Astrocyte of the cerebellum (primary cell): ENCODE measurements at regions not wholly inside any gene's neighbourhood (a gene's known extent, or its start where the extent isn't known, plus 50 kb on each side); places are given as distances from the start of the nearest gene placed in this dataset.
"Not testable (repeated sequence)": the region's sequence is repeated elsewhere in the genome, so short reads cannot be mapped to it uniquely, and the experiment has no call there.

Experiments used
- DNase-seq: peaks from one replicate; pipeline ENCODE4 v3.0.0-alpha.2; 2011; ENCODE audit warnings: low read depth
- H3K4me3 ChIP-seq: 2 replicates; pipeline ENCODE4 v1.5.1; 2011; ENCODE audit warnings: mild to moderate bottlenecking, low read depth, low read length, moderate library complexity
- CTCF ChIP-seq: IDR thresholded peaks from 2 replicates; pipeline ENCODE4 v1.5.1; 2012; ENCODE audit warnings: low read length, low read depth, moderate library complexity, mild to moderate bottlenecking; ENCODE audit errors: missing control alignments
- in situ Hi-C: cut with HindIII; loops from 2 replicates; pipeline ENCODE4 v1.10.0; 2017; ENCODE audit warnings: low sequenced_read_pairs

DNA sequence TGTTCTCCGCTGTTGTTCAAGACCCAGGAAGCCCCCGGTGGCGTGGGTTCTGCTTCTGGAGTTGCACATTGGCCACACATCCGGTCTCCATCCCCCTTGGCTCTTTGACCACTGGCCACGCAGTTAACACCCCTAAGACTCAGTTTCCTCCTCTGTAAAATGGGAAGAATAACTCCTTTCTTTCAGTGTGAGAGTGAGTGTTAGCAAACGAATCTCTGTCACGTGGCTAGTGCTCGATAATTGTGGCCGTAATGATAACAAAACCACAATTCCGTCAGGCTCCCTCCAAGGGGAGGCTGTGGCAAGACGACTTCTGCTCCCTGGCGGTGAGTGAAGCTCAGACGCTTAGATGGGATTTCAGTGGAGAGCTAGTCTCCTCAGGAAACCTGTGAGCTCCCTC, 315.2 kb upstream of the B3GAT1 start:
- in situ Hi-C loops, result no loop called here
- no peak overlapping the region for H3K4me3 ChIP-seq
- no peak for DNase-seq
- no peak for TF ChIP-seq CTCF

DNA sequence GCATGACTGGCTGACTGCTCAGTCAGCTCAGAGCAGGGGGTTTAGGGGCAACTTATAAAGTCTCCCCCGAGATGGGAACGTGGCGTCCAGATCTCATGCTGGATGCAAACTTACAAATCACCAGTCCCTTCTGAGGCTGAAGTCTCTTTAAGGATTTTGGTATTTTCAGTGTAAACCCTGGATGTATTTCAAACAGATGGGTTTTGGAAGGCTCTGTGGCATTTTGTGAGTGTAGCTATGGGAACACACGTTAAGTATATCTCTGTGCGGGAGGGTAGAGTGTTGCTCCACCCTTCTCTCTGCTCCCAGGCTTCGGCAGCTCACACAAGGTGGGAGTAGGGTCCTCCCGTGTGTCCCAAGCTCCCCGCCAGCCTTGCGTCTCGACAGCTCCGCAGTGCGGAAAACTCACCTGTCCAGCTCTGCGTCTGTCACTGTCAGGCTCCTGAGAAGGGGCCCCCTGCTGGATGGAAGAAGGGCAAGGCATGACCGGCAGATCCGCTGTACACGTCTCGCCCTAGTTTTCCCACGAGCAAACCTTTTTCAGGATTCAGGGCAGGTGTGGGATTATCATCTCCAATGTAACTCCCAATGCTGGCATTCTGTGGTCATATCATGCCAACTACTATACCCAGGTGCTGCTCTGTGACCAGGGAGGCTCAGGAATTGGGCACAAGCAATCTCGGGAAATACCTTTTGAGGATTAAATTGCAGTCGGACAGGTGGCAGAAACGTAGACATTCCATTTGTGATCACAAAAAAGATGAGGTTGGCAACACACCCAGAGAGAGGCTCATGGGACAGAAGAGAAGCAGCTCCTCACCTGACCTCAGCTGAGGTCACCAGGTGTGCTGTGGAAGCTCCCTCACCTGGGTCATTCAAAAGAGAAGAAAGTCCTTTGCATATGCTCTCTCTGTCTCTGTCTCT, 313.9 kb upstream of the B3GAT1 start:
- TF ChIP-seq CTCF, result no peak
- in situ Hi-C loops, result no loop called here
- DNase-seq, result no peak
- no peak overlapping the region for H3K4me3 ChIP-seq

- in situ Hi-C loops, result no loop called here
- no peak overlapping the region for H3K4me3 ChIP-seq
- no peak for DNase-seq
- no peak for TF ChIP-seq CTCF
These were observed 313.2 kb upstream of the B3GAT1 start for GRCh38 chr11:134725211-134725610.

DNA sequence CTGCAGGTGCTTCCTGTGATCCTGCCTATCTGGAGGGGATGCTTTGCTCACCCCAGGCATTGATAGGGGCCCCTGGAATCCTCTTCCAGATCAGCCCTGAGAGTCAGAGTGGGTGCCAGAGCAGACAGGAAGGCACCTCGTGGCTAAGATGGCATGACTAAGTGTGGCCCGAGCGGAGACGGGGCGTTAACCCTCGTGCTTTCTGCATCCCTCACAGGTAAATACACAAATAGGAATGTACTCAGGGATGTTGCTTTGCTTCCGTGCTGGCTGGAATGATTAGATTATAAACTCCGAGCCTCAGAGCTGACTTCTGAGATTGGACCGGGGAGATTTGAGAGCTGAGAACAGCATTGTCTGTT, 312.7 kb upstream of the B3GAT1 start:
- no peak overlapping the region for H3K4me3 ChIP-seq
- no peak for DNase-seq
- in situ Hi-C loops, result no loop called here
- no peak for TF ChIP-seq CTCF

DNA sequence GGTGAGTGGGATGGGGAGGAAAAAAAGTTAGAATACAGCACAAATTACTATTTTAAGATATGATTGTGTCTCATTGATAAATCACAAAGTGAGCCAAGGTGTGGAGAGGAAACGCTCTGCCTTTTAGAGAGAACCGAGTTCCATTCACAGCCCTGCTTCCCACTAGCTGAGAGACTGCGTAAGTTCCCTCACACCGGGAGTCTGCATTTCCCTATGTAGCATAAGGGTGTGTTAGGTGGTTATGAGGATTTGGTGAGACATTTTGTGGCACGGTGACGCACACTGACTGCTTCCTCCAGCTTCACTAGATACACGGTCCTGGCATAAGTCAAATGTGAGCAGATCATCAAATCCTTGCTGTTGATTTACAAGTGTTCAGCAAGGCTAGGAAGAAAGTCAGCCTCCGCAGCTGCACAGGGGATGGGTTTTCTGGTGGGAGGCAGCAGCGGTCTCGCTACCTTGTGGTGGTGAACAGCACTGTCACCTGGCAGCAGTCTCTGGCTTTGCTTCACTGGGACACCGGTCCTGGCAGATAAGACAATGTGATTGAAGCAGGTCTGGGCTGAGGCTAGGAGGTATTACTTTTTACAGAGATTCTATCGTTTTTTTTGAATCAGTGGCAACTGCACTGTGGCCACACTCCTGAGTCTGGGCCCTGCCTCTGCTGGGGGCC, 312.2 kb upstream of the B3GAT1 start:
- TF ChIP-seq CTCF, result no peak
- in situ Hi-C loops, result no loop called here
- H3K4me3 ChIP-seq, result no peak overlapping the region
- DNase-seq, result no peak

- DNase-seq, H3K4me3 ChIP-seq, in situ Hi-C loops: not testable (repeated sequence)
These were observed 308.6 kb upstream of the B3GAT1 start for GRCh38 chr11:134720691-134721070.

DNA sequence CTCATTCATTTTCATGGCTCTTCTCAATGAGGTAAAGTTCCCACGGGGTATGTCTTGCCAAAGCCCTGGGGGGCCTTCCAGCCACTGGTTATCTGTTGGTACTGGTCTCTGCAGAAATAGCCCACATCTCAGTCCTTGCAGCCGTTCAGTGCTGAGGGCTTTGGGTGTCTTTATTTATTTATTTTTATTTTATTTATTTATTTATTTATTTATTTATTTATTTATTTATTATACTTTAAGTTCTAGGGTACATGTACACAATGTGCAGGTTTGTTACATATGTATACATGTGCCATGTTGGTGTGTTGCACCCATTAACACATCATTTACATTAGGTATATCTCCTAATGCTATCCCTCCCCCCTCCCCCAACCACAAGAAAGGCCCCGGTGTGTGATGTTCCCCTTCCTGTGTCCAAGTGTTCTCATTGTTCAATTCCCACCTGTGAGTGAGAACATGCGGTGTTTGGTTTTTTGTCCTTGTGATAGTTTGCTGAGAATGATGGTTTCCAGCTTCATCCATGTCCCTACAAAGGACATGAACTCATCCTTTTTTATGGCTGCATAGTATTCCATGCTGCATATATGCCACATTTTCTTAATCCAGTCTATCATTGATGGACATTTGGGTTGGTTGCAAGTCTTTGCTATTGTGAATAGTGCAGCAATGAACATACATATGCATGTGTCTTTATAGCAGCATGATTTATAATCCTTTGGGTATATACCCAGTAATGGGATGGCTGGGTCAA, 308.1 kb upstream of the B3GAT1 start:
- H3K4me3 ChIP-seq, in situ Hi-C loops, DNase-seq: not testable (repeated sequence)
